GM12873 (cell line): ENCODE measurements at regions not wholly inside any gene's neighbourhood (a gene's known extent, or its start where the extent isn't known, plus 50 kb on each side); places are given as distances from the start of the nearest gene placed in this dataset.

ENCODE experiments used
- CTCF ChIP-seq: IDR thresholded peaks from 2 replicates; pipeline ENCODE4 v1.5.1; 2012; ENCODE audit warnings: low read depth, mild to moderate bottlenecking, moderate library complexity, low read length, control low read depth; ENCODE audit not compliant: insufficient read depth; ENCODE audit errors: missing control alignments

- TF ChIP-seq CTCF = no peak
Observed at GRCh38 chr6:80674669-80675068, 568.2 kb downstream of the BCKDHB start.

GRCh38 chr6:80673367-80673766 is 566.9 kb downstream of the BCKDHB start:
- no peak for TF ChIP-seq CTCF

- TF ChIP-seq CTCF = no peak
Observed at GRCh38 chr6:80667006-80667405, 560.5 kb downstream of the BCKDHB start.

- TF ChIP-seq CTCF = no peak
Observed at GRCh38 chr6:80658926-80659325, 552.5 kb downstream of the BCKDHB start.

GRCh38 chr6:80647156-80647555 is 540.7 kb downstream of the BCKDHB start:
- TF ChIP-seq CTCF = no peak

GRCh38 chr6:80643881-80644280 is 537.4 kb downstream of the BCKDHB start:
- TF ChIP-seq CTCF = no peak

- no peak for TF ChIP-seq CTCF
Observed at GRCh38 chr6:80642452-80642851, 536.0 kb downstream of the BCKDHB start.

- no peak for TF ChIP-seq CTCF
Observed at GRCh38 chr6:80641591-80641990, 535.1 kb downstream of the BCKDHB start.
